Sigmoid colon (tissue), 4 donors: ENCODE measurements at regions not wholly inside any gene's neighbourhood (a gene's known extent, or its start where the extent isn't known, plus 50 kb on each side); places are given as distances from the start of the nearest gene placed in this dataset.

Experiments used
- EP300 ChIP-seq, 4 donors: sonication (generic); formaldehyde crosslinking; IDR thresholded peaks; one replicate each; pipeline ENCODE4 v1.6.1; 2017; ENCODE audit warnings: antibody characterized with exemption in 4 of 4
- POLR2A ChIP-seq, 2 donors: fragments of 450-650 bp; IDR thresholded peaks; one replicate each; pipeline ENCODE4 v1.6.1; 2016; ENCODE audit warnings: antibody characterized with exemption in 2 of 2, mild to moderate bottlenecking in 2 of 2, moderate library complexity in 2 of 2
- POLR2AphosphoS5 ChIP-seq, 4 donors: sonication (generic); formaldehyde crosslinking; IDR thresholded peaks; one replicate each; pipeline ENCODE4 v1.6.1; 2017; ENCODE audit warnings: antibody characterized with exemption in 4 of 4
- TF ChIP-seq, protein P1 (sequence below), 4 experiments: fragments of 450-650 bp in 3 of 4; fragments of 200-600 bp in 1 of 4; IDR thresholded peaks; one replicate each; pipeline ENCODE4 v1.5.1; 2016 to 2019; ENCODE audit warnings: antibody characterized with exemption in 4 of 4, mild to moderate bottlenecking in 3 of 4, moderate library complexity in 2 of 4

DNA sequence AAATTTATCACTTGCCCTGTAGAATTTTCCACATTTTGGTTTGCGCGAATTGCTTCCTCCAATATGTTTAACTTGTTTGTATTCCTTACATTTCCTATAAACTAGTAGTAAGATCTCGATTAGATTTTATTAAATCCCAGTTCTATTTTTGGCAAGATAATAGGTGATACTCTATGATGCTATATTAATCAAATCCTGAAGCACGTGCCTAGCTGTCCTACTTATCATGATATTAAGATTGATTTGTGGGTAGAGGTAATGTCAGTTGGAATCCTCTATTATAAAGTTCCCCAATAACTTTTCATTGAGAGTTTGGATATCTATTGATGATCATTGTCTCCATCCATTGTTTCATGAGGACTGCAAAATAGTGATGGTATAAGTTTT lies 82.8 kb upstream of the RIPOR2 start:
- TF ChIP-seq, protein P1, sequence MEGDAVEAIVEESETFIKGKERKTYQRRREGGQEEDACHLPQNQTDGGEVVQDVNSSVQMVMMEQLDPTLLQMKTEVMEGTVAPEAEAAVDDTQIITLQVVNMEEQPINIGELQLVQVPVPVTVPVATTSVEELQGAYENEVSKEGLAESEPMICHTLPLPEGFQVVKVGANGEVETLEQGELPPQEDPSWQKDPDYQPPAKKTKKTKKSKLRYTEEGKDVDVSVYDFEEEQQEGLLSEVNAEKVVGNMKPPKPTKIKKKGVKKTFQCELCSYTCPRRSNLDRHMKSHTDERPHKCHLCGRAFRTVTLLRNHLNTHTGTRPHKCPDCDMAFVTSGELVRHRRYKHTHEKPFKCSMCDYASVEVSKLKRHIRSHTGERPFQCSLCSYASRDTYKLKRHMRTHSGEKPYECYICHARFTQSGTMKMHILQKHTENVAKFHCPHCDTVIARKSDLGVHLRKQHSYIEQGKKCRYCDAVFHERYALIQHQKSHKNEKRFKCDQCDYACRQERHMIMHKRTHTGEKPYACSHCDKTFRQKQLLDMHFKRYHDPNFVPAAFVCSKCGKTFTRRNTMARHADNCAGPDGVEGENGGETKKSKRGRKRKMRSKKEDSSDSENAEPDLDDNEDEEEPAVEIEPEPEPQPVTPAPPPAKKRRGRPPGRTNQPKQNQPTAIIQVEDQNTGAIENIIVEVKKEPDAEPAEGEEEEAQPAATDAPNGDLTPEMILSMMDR (IDR thresholded peaks at IDR 0.05), result no peak
- TF ChIP-seq POLR2AphosphoS5 (IDR thresholded peaks at IDR 0.05) (no peak), POLR2A (IDR thresholded peaks at IDR 0.05) (no peak), EP300 (IDR thresholded peaks at IDR 0.05) (no peak)
